Astrocyte of the spinal cord (primary cell): ENCODE measurements at regions not wholly inside any gene's neighbourhood (a gene's known extent, or its start where the extent isn't known, plus 50 kb on each side); places are given as distances from the start of the nearest gene placed in this dataset.
"Not testable (repeated sequence)": the region's sequence is repeated elsewhere in the genome, so short reads cannot be mapped to it uniquely, and the experiment has no call there.

ENCODE experiments used
- DNase-seq: peaks from one replicate; pipeline ENCODE4 v3.0.0; 2011; ENCODE audit warnings: low read depth, low spot score
- H3K4me3 ChIP-seq: 2 replicates; pipeline ENCODE4 v1.5.1; 2011; ENCODE audit warnings: low read depth, mild to moderate bottlenecking, low read length, moderate library complexity
- CTCF ChIP-seq: IDR thresholded peaks from 2 replicates; pipeline ENCODE4 v1.5.1; 2012; ENCODE audit warnings: low read depth, mild to moderate bottlenecking, low read length, inconsistent platforms
- in situ Hi-C: cut with HindIII; loops from 2 replicates; pipeline ENCODE4 v1.10.0; 2017; ENCODE audit warnings: low sequenced_read_pairs

GRCh38 chr2:31813016-31813415 is 197.8 kb downstream of the MEMO1 start:
- in situ Hi-C loops: no loop called here
- no peak overlapping the region for H3K4me3 ChIP-seq
- DNase-seq: no peak
- TF ChIP-seq CTCF: no peak

GRCh38 chr2:31812051-31812798 is 198.6 kb downstream of the MEMO1 start:
- no peak overlapping the region for H3K4me3 ChIP-seq
- in situ Hi-C loops: no loop called here
- DNase-seq: no peak
- no peak for TF ChIP-seq CTCF

GRCh38 chr2:31811482-31811881 is 199.3 kb downstream of the MEMO1 start:
- H3K4me3 ChIP-seq: no peak overlapping the region
- in situ Hi-C loops: no loop called here

GRCh38 chr2:31810200-31810917 is 200.4 kb downstream of the MEMO1 start:
- no peak for DNase-seq
- TF ChIP-seq CTCF: no peak
- in situ Hi-C loops: no loop called here

More at GRCh38 chr2:31811482-31811881, 199.3 kb downstream of the MEMO1 start:
- DNase-seq: no peak
- TF ChIP-seq CTCF: no peak

GRCh38 chr2:31805688-31806087 is 205.1 kb downstream of the MEMO1 start:
- in situ Hi-C loops: no loop called here
- no peak overlapping the region for H3K4me3 ChIP-seq
- TF ChIP-seq CTCF: no peak
- no peak for DNase-seq

More at GRCh38 chr2:31810200-31810917, 200.4 kb downstream of the MEMO1 start:
- H3K4me3 ChIP-seq: no peak overlapping the region

- H3K4me3 ChIP-seq, in situ Hi-C loops, DNase-seq: not testable (repeated sequence)
Measured at GRCh38 chr2:31803481-31804153, 207.2 kb downstream of the MEMO1 start.
